GM23248 (cell line): ENCODE measurements at regions not wholly inside any gene's neighbourhood (a gene's known extent, or its start where the extent isn't known, plus 50 kb on each side); places are given as distances from the start of the nearest gene placed in this dataset.
A peak's percentile ranks its signal among the peaks of the same experiment; 100 is the strongest.

Experiments
- DNase-seq: peaks from one replicate; pipeline ENCODE4 v3.0.0-alpha.2; 2015
- H2AFZ ChIP-seq: fragments of 200-600 bp; sonication (generic); 2 replicates; pipeline ENCODE4 v1.6.1; 2016; ENCODE audit warnings: antibody characterized with exemption
- H3F3A ChIP-seq: fragments of 200-600 bp; sonication (generic); 2 replicates; pipeline ENCODE4 v1.6.1; 2016; ENCODE audit warnings: mild to moderate bottlenecking, antibody characterized with exemption, mixed run types; ENCODE audit not compliant: insufficient read depth
- H3K27ac ChIP-seq: fragments of 200-600 bp; sonication (generic); 2 replicates; pipeline ENCODE4 v1.5.1; 2016; ENCODE audit warnings: mild to moderate bottlenecking
- H3K27me3 ChIP-seq: fragments of 200-600 bp; sonication (generic); replicated peaks from 2 replicates; pipeline ENCODE4 v1.6.1; 2016; ENCODE audit warnings: mild to moderate bottlenecking; ENCODE audit not compliant: insufficient read depth
- H3K36me3 ChIP-seq: fragments of 200-600 bp; sonication (generic); 2 replicates; pipeline ENCODE4 v1.6.1; 2016; ENCODE audit warnings: low read depth, mild to moderate bottlenecking
- H3K4me1 ChIP-seq: fragments of 200-600 bp; sonication (generic); 2 replicates; pipeline ENCODE4 v1.6.1; 2016; ENCODE audit warnings: mild to moderate bottlenecking; ENCODE audit not compliant: insufficient read depth
- H3K4me2 ChIP-seq: fragments of 200-600 bp; sonication (generic); one replicate; pipeline ENCODE4 v1.6.1; 2016; ENCODE audit warnings: mild to moderate bottlenecking; ENCODE audit not compliant: unreplicated experiment
- H3K4me3 ChIP-seq: fragments of 200-600 bp; sonication (generic); 2 replicates; pipeline ENCODE4 v1.5.1; 2016; ENCODE audit warnings: mild to moderate bottlenecking
- H3K79me2 ChIP-seq: fragments of 200-600 bp; sonication (generic); 2 replicates; pipeline ENCODE4 v1.6.1; 2016; ENCODE audit warnings: mild to moderate bottlenecking; ENCODE audit not compliant: insufficient read depth
- H3K9ac ChIP-seq: fragments of 200-600 bp; sonication (generic); 2 replicates; pipeline ENCODE4 v1.6.1; 2016; ENCODE audit warnings: mild to moderate bottlenecking
- H3K9me2 ChIP-seq: fragments of 200-600 bp; sonication (generic); 2 replicates; pipeline ENCODE4 v1.6.1; 2016; ENCODE audit warnings: mixed run types, mild to moderate bottlenecking, moderate library complexity; ENCODE audit not compliant: insufficient read depth
- H3K9me3 ChIP-seq: fragments of 200-600 bp; sonication (generic); one replicate; pipeline ENCODE4 v1.6.1; 2017; ENCODE audit warnings: low read depth
- H4K20me1 ChIP-seq: fragments of 200-600 bp; sonication (generic); 2 replicates; pipeline ENCODE4 v1.6.0; 2016; ENCODE audit not compliant: insufficient read depth
- EZH2 ChIP-seq: fragments of 200-600 bp; sonication (generic); IDR thresholded peaks from 2 replicates; pipeline ENCODE4 v1.6.1; 2018; ENCODE audit warnings: antibody characterized with exemption, mild to moderate bottlenecking; ENCODE audit not compliant: insufficient read depth, poor library complexity, severe bottlenecking
- EZH2phosphoT487 ChIP-seq: fragments of 200-600 bp; sonication (generic); IDR thresholded peaks from 2 replicates; pipeline ENCODE4 v1.6.1; 2018; ENCODE audit warnings: antibody characterized with exemption, moderate library complexity, mild to moderate bottlenecking, low read depth; ENCODE audit not compliant: insufficient read depth
- WGBS, 2 experiments: methylation state at CpG; one replicate each; pipeline ENCODE4 v1.1.6; 2015 to 2017; ENCODE audit warnings: low lambda C conversion rate in 2 of 2, low coverage in 1 of 2; ENCODE audit errors: missing lambda C conversion rate in 2 of 2; 5-methylcytosine and 5-hydroxymethylcytosine counted together
- in situ Hi-C: fragments of 300-500 bp; cut with MboI; formaldehyde crosslinking; loops from 2 replicates; pipeline ENCODE4 v1.15.0; 2020

DNA sequence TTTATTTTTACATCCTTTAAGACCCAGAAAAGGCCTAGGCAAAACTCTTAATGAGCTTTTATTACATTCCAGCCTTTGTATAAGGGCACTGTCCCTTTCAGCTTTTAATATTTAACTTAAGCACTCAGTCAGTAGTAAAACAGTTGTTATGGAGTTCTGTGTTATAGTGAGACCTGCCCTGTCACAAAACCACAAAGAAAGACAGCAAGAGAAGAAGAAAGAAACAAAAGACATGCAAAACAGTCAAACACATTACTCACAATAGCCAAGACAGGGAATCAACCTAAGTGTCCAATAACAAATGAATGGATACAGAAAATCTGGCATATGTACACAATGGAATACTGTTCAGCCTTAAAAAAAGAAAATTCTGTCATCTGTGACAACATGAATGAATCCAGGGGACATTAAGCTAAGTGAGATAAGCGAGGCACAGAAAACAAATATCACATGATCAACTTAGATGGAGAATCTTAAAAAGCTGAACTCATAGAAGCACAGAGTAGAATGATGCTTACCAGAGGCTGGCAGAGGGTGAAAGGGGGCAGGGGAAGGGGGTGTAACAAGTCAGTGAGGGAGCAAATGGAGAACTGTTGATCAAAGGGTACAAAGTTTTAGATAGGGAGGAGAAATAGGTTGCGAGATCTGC is 63.8 kb upstream of the CCNG1 start:
- 14 to 20% methylated on average over 2 of the region's 2 CpGs for WGBS, 2 experiments

GRCh38 chr5:163377982-163378381 is 59.4 kb upstream of the CCNG1 start:
- Histone ChIP-seq H3K4me1 (0 out of 2 replicates have a peak, but pooled peaks cover 7% of the 10 kb centered on the region), H3F3A (peaks cover 4% of the 10 kb centered on the region; the same call in 1 of the 2 replicates), H3K36me3 (no peaks in the 10 kb centered on the region), H4K20me1 (no peaks in the 10 kb centered on the region), H3K27ac (no peak overlapping the region), H3K9ac (no peak overlapping the region), H3K4me3 (no peak overlapping the region), H3K27me3 (0 out of 2 replicates have a peak, but pooled peaks cover 4% of the 10 kb centered on the region), H3K9me2 (no peaks in the 10 kb centered on the region), H3K4me2 (no peak overlapping the region), H2AFZ (no peak overlapping the region), H3K79me2 (no peaks in the 10 kb centered on the region), H3K9me3 (no peaks in the 10 kb centered on the region)
- in situ Hi-C loops, result no loop called here
- TF ChIP-seq EZH2, result no peak
- no peak for TF ChIP-seq EZH2phosphoT487
- WGBS, 2 experiments, result 34 to 35% methylated on average over 6 of the region's 6 CpGs
- no peak for DNase-seq

More for the DNA sequence above, 63.8 kb upstream of the CCNG1 start:
- Histone ChIP-seq H3K9me2 (no peaks in the 10 kb centered on the region), H3K4me2 (no peak overlapping the region), H4K20me1 (no peaks in the 10 kb centered on the region), H3F3A (no peaks in the 10 kb centered on the region), H3K79me2 (no peaks in the 10 kb centered on the region), H3K36me3 (no peaks in the 10 kb centered on the region), H3K27me3 (0 out of 2 replicates have a peak, but pooled peaks cover 4% of the 10 kb centered on the region), H3K4me3 (no peak overlapping the region), H3K4me1 (no peaks in the 10 kb centered on the region), H2AFZ (no peak overlapping the region), H3K9ac (no peak overlapping the region), H3K9me3 (no peaks in the 10 kb centered on the region), H3K27ac (no peak overlapping the region)
- in situ Hi-C loops, result no loop called here
- TF ChIP-seq EZH2phosphoT487 (no peak), EZH2 (no peak)
- no peak for DNase-seq

DNA sequence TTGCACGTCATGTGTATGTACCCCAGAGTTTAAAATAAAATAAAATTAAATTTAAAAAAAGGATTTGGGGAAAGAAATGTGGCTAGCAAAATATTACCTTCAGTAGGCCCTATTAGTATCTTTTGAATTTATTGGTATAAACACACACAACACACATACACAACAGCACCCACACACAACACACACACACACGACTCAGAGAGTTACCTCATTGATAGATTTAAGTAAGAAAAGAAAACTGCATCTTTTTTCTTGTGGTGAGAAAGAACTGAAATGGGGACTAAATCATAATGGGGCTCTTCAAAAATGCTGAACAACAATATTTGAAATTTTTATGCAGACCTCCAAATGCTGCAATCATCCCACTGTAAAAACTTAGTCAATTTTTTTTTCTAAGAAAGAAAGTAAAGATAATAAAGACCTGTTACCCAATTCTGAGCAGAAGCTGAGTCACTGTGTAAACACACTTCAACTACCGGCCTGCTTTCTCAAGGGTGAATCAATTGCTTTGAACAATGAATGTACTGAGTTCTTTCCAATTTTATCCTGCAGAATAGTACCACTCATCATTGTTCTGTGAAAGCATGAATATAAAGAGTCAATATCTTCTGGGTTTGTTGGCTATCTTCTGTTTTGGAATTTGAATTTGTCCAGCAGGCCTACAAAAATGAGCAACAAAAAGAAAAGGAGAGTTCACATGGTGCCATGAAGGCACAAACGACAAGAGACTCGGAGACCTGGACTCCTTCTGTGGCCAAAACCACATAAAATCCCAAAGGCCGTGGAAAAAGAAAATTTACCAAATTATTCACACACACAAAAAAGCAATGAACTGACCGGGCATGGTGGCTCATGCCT is 57.9 kb upstream of the CCNG1 start:
- no peak for TF ChIP-seq EZH2phosphoT487
- TF ChIP-seq EZH2, result no peak
- Histone ChIP-seq H4K20me1 (no peaks in the 10 kb centered on the region), H3K9ac (no peak overlapping the region), H3K4me3 (no peak overlapping the region), H2AFZ (no peak overlapping the region), H3K9me3 (no peaks in the 10 kb centered on the region), H3K4me2 (no peak overlapping the region), H3K9me2 (no peaks in the 10 kb centered on the region), H3K27me3 (0 out of 2 replicates have a peak, but pooled peaks cover 4% of the 10 kb centered on the region), H3K4me1 (0 out of 2 replicates have a peak, but pooled peaks cover 7% of the 10 kb centered on the region), H3K27ac (no peak overlapping the region), H3K36me3 (no peaks in the 10 kb centered on the region), H3K79me2 (no peaks in the 10 kb centered on the region), H3F3A (peaks cover 4% of the 10 kb centered on the region; the same call in 1 of the 2 replicates)
- 36 to 44% methylated on average over 7 of the region's 7 CpGs for WGBS, 2 experiments
- in situ Hi-C loops, result no loop called here
- DNase-seq, result peak; percentile 86

DNA sequence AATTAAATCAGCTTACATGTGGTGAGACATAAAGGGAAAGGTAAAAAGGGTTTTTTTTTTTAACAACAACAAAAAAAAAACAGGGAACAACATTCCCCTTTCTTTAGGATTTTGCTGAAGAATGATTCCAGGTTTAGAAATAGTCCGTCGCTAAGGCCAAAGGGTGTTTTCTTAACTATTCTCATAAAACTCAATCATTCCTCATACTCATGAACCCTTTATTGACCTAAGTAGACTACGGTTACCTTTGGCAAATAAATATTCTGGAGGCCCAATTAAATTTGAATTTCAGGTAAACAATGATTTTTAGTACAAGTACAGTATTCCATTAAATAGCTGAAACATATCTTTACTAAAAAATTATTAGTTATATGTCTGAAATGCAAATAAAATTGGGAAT is 55.6 kb upstream of the CCNG1 start:
- Histone ChIP-seq H3K4me1 (0 out of 2 replicates have a peak, but pooled peaks cover 7% of the 10 kb centered on the region), H2AFZ (no peak overlapping the region), H3K27me3 (0 out of 2 replicates have a peak, but pooled peaks cover 8% of the 10 kb centered on the region), H3K9me3 (no peaks in the 10 kb centered on the region), H4K20me1 (no peaks in the 10 kb centered on the region), H3K36me3 (no peaks in the 10 kb centered on the region), H3K9ac (no peak overlapping the region), H3K4me2 (no peak overlapping the region), H3K27ac (no peak overlapping the region), H3F3A (peaks cover 4% of the 10 kb centered on the region; the same call in 1 of the 2 replicates), H3K4me3 (no peak overlapping the region), H3K9me2 (no peaks in the 10 kb centered on the region), H3K79me2 (no peaks in the 10 kb centered on the region)
- no peak for TF ChIP-seq EZH2phosphoT487
- in situ Hi-C loops, result no loop called here
- 69 to 72% methylated on average over 3 of the region's 3 CpGs for WGBS, 2 experiments
- DNase-seq, result no peak
